Endothelial cell of umbilical vein (primary cell): ENCODE measurements at regions not wholly inside any gene's neighbourhood (a gene's known extent, or its start where the extent isn't known, plus 50 kb on each side); places are given as distances from the start of the nearest gene placed in this dataset.
A peak's percentile ranks its signal among the peaks of the same experiment; 100 is the strongest.

ENCODE experiments used
- BruUV-seq: library from RNA; stranded (reverse); fragments of 400-500 nt; replicated peaks from 2 replicates; lab custom pipeline; 2021; lab: Mats Ljungman, UMichigan
- CTCF ChIA-PET: fragments of 300-600, 350-600 bp; sonication (Branson Sonifier 250); formaldehyde crosslinking; loops from one replicate; lab custom pipeline; 2021; ENCODE audit warnings: antibody characterized with exemption, inconsistent platforms; lab: Charles Lee
- POLR2A ChIA-PET: fragments of 300-600, 350-600 bp; sonication (Branson Sonifier 250); formaldehyde crosslinking; loops from one replicate; lab custom pipeline; 2021; ENCODE audit warnings: antibody characterized with exemption, inconsistent platforms; lab: Charles Lee
- DNase-seq: peaks from one replicate; pipeline ENCODE4 v3.0.0-alpha.2; 2011; ENCODE audit warnings: low read depth, low spot score
- FAIRE-seq: peaks from 2 replicates; lab custom pipeline; 2011; peaks lifted over from hg19 to GRCh38; lab: Jason Lieb, UNC
- H2AFZ ChIP-seq: 2 replicates; pipeline ENCODE4 v1.6.0; 2012; ENCODE audit warnings: low read depth, low read length, control low read depth, inconsistent platforms
- H3K27ac ChIP-seq: 2 replicates; pipeline ENCODE4 v1.5.1; 2011; ENCODE audit warnings: low read depth, mild to moderate bottlenecking, control low read depth, low read length, moderate library complexity; ENCODE audit not compliant: insufficient read depth
- H3K27me3 ChIP-seq, 2 experiments: 2 replicates each; pipeline versions ENCODE4 v1.6.0 to v1.6.1; 2011; ENCODE audit warnings: low read length in 2 of 2, mixed read lengths in 1 of 2; ENCODE audit not compliant: control insufficient read depth in 2 of 2, insufficient read depth in 2 of 2
- H3K36me3 ChIP-seq, 2 experiments: 2 replicates in 1 of 2; 3 replicates in 1 of 2; pipeline ENCODE4 v1.5.1; 2011; ENCODE audit warnings: low read length in 2 of 2, mild to moderate bottlenecking in 1 of 2, moderate library complexity in 1 of 2; ENCODE audit not compliant: control insufficient read depth in 2 of 2, insufficient read depth in 2 of 2; ENCODE audit errors: extremely low read depth in 1 of 2
- H3K4me1 ChIP-seq: 3 replicates; pipeline ENCODE4 v1.5.1; 2011; ENCODE audit warnings: mild to moderate bottlenecking, low read length; ENCODE audit not compliant: control insufficient read depth, insufficient read depth; ENCODE audit errors: extremely low read depth
- H3K4me2 ChIP-seq: 2 replicates; pipeline ENCODE4 v1.6.1; 2011; ENCODE audit warnings: low read length, control low read depth, mixed read lengths; ENCODE audit not compliant: insufficient read depth
- H3K4me3 ChIP-seq, 3 experiments: fragments of 200-600 bp in 1 of 3; sonication (generic), shearing (Covaris generic) in 1 of 3; replicated peaks in 1 of 3; 2 replicates each; pipeline ENCODE4 v1.5.1; 2011 to 2016; ENCODE audit warnings: control low read depth in 3 of 3, low read length in 3 of 3, mild to moderate bottlenecking in 2 of 3, inconsistent platforms in 1 of 3, low read depth in 1 of 3, moderate library complexity in 1 of 3; ENCODE audit not compliant: insufficient read depth in 1 of 3
- H3K79me2 ChIP-seq: 2 replicates; pipeline ENCODE4 v1.6.0; 2012; ENCODE audit warnings: low read length, inconsistent platforms; ENCODE audit not compliant: control insufficient read depth, insufficient read depth
- H3K9ac ChIP-seq: replicated peaks from 2 replicates; pipeline ENCODE3; 2011; ENCODE audit warnings: low read length, control low read depth; ENCODE audit not compliant: insufficient read depth; ENCODE audit errors: extremely low read depth
- H3K9me1 ChIP-seq: replicated peaks from 3 replicates; pipeline ENCODE4 v1.6.0; 2011; ENCODE audit warnings: mild to moderate bottlenecking, low read length; ENCODE audit not compliant: control insufficient read depth, insufficient read depth; ENCODE audit errors: extremely low read depth
- H3K9me3 ChIP-seq: replicated peaks from 2 replicates; pipeline ENCODE4 v1.5.1; 2012; ENCODE audit warnings: low read length, inconsistent platforms; ENCODE audit not compliant: control insufficient read depth, insufficient read depth
- H4K20me1 ChIP-seq: replicated peaks from 2 replicates; pipeline ENCODE3; 2011; ENCODE audit warnings: mild to moderate bottlenecking, low read length; ENCODE audit not compliant: control insufficient read depth, insufficient read depth; ENCODE audit errors: extremely low read depth
- CTCF ChIP-seq, 2 donors: IDR thresholded peaks; 1 replicate in 1 of 2; 2 replicates in 1 of 2; pipeline ENCODE4 v1.5.1; 2011; ENCODE audit warnings: low read length in 2 of 2, mild to moderate bottlenecking in 2 of 2, moderate library complexity in 2 of 2, control low read depth in 1 of 2, inconsistent platforms in 1 of 2, low read depth in 1 of 2; ENCODE audit not compliant: insufficient read depth in 1 of 2; ENCODE audit errors: extremely low read depth in 1 of 2
- EZH2 ChIP-seq: IDR thresholded peaks from 2 replicates; pipeline ENCODE4 v1.6.1; 2012; ENCODE audit warnings: borderline replicate concordance, low read depth, mild to moderate bottlenecking, moderate library complexity, low read length, inconsistent platforms; ENCODE audit not compliant: severe bottlenecking
- FOS ChIP-seq: IDR thresholded peaks from 2 replicates; pipeline ENCODE4 v1.6.1; 2011; ENCODE audit warnings: mild to moderate bottlenecking, low read length, moderate library complexity, borderline replicate concordance; ENCODE audit not compliant: insufficient read depth
- GATA2 ChIP-seq: IDR thresholded peaks from 2 replicates; pipeline ENCODE4 v1.7.0; 2011; ENCODE audit warnings: low read depth, mild to moderate bottlenecking, moderate library complexity, mixed read lengths, low read length; ENCODE audit not compliant: insufficient read length, insufficient read depth
- JUN ChIP-seq: IDR thresholded peaks from 2 replicates; pipeline ENCODE4 v1.6.1; 2011; ENCODE audit warnings: borderline replicate concordance, low read depth; ENCODE audit not compliant: insufficient read length, insufficient read depth
- MAX ChIP-seq: IDR thresholded peaks from 2 replicates; pipeline ENCODE4 v1.6.1; 2011; ENCODE audit not compliant: insufficient read depth, insufficient read length
- MYC ChIP-seq: IDR thresholded peaks from one replicate; pipeline ENCODE4 v1.6.1; 2011; ENCODE audit warnings: mild to moderate bottlenecking, low read depth, low read length
- POLR2A ChIP-seq: IDR thresholded peaks from 2 replicates; pipeline ENCODE4 v1.6.1; 2012; ENCODE audit warnings: low read depth, mild to moderate bottlenecking, control low read depth, low read length
- POLR2AphosphoS5 ChIP-seq: IDR thresholded peaks from 2 replicates; pipeline ENCODE4 v1.6.1; 2012; ENCODE audit warnings: low read depth, mild to moderate bottlenecking, control low read depth, low read length, moderate library complexity; ENCODE audit not compliant: insufficient read depth
- dilution Hi-C: fragments of 300-500 bp; cut with MboI; formaldehyde crosslinking; loops from one replicate; pipeline ENCODE4 v1.15.0; 2019; ENCODE audit warnings: low sequenced_read_pairs; ENCODE audit not compliant: extremely low pct_ligation_motif_present
- intact Hi-C: fragments of 100-400 bp; cut with micrococcal nuclease; formaldehyde crosslinking; loops from one replicate; pipeline ENCODE4 v1.10.0; 2022

GRCh38 chr6:71082033-71082650 is 125.3 kb upstream of the B3GAT2 start:
- TF ChIP-seq JUN (no peak), POLR2A (no peak), MAX (no peak), GATA2 (no peak), CTCF (IDR thresholded peaks at IDR 0.05; ENCODE audit: extremely low read depth in 1 of 2, insufficient read depth in 1 of 2, low read depth in 1 of 2, low read length in 2 of 2) (no peak), MYC (no peak), EZH2 (no peak), FOS (no peak), POLR2AphosphoS5 (no peak)
- H4K20me1 ChIP-seq, result no peaks in the 10 kb centered on the region
- no peak overlapping the region for H3K9ac ChIP-seq
- intact Hi-C loops (no loop called here), dilution Hi-C loops (no loop called here)
- no peak overlapping the region for H3K27ac ChIP-seq
- no TSS peak for BruUV-seq
- no peaks in the 10 kb centered on the region for H3K36me3 ChIP-seq
- FAIRE-seq, result no peak
- POLR2A ChIA-PET, result no interaction called here
- no peaks in the 10 kb centered on the region for H3K9me1 ChIP-seq
- H3K4me1 ChIP-seq, result no peaks in the 10 kb centered on the region
- no peaks in the 10 kb centered on the region for H3K79me2 ChIP-seq
- DNase-seq, result peak; percentile 21
- CTCF ChIA-PET, result no interaction called here
- no peaks in the 10 kb centered on the region for H3K9me3 ChIP-seq
- H3K4me2 ChIP-seq, result no peak overlapping the region
- H3K27me3 ChIP-seq, result no peaks in the 10 kb centered on the region
- H3K4me3 ChIP-seq, result no peak overlapping the region
- no peak overlapping the region for H2AFZ ChIP-seq
